Cardiac muscle cell (in vitro differentiated cells and primary cell): ENCODE measurements at regions not wholly inside any gene's neighbourhood (a gene's known extent, or its start where the extent isn't known, plus 50 kb on each side); places are given as distances from the start of the nearest gene placed in this dataset.

Source experiments
- DNase-seq, 2 donors: peaks; one replicate each; pipeline versions ENCODE4 v3.0.0 to v3.0.0-alpha.2; 2010 to 2017; ENCODE audit warnings: low read depth in 1 of 2, low spot score in 1 of 2
- H3K27ac ChIP-seq: fragments of 200-600 bp; sonication (generic); 2 replicates; pipeline ENCODE4 v1.5.1; 2016
- H3K27me3 ChIP-seq: fragments of 200-600 bp; sonication (generic); 2 replicates; pipeline ENCODE4 v1.6.0; 2016; ENCODE audit warnings: control low read depth
- H3K36me3 ChIP-seq: fragments of 200-600 bp; sonication (generic); 2 replicates; pipeline ENCODE4 v1.5.1; 2016; ENCODE audit warnings: control low read depth
- H3K4me1 ChIP-seq: fragments of 200-600 bp; sonication (generic); 2 replicates; pipeline ENCODE4 v1.8.1; 2017; ENCODE audit warnings: low read depth, mild to moderate bottlenecking, mixed run types
- H3K4me3 ChIP-seq: fragments of 200-600 bp; sonication (generic); 2 replicates; pipeline ENCODE4 v1.5.1; 2016; ENCODE audit warnings: mild to moderate bottlenecking
- H3K9me3 ChIP-seq: fragments of 200-600 bp; sonication (generic); 2 replicates; pipeline ENCODE4 v1.5.1; 2017; ENCODE audit warnings: low read depth, mild to moderate bottlenecking, control low read depth
- TF ChIP-seq, protein P1 (sequence below): IDR thresholded peaks from 2 replicates; pipeline ENCODE4 v1.5.1; 2012; ENCODE audit warnings: low read depth, mild to moderate bottlenecking, low read length

DNA sequence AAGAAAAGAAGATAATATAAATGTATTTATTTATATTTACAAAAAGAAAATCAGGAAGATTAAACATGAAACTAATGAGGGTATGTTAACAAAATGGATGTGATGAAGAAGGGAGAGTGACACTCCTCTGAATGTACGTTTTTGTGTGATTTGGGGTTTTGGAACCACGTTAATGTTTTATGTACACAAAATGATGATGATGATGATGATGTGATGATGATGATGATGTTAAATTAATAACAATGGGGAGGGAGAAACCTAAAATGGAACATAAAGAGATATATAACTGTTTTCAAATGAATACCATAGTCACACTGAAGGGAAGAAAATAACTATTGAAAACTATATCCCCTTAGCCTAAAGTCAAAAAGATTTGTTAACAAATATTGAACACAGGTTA is 143.1 kb downstream of the RCN1 start:
- Histone ChIP-seq H3K36me3 (no peaks in the 10 kb centered on the region), H3K4me3 (no peak overlapping the region), H3K27ac (no peak overlapping the region), H3K4me1 (no peaks in the 10 kb centered on the region), H3K9me3 (no peaks in the 10 kb centered on the region), H3K27me3 (peaks cover 3% of the 10 kb centered on the region)
- no peak for DNase-seq
- TF ChIP-seq, protein P1, sequence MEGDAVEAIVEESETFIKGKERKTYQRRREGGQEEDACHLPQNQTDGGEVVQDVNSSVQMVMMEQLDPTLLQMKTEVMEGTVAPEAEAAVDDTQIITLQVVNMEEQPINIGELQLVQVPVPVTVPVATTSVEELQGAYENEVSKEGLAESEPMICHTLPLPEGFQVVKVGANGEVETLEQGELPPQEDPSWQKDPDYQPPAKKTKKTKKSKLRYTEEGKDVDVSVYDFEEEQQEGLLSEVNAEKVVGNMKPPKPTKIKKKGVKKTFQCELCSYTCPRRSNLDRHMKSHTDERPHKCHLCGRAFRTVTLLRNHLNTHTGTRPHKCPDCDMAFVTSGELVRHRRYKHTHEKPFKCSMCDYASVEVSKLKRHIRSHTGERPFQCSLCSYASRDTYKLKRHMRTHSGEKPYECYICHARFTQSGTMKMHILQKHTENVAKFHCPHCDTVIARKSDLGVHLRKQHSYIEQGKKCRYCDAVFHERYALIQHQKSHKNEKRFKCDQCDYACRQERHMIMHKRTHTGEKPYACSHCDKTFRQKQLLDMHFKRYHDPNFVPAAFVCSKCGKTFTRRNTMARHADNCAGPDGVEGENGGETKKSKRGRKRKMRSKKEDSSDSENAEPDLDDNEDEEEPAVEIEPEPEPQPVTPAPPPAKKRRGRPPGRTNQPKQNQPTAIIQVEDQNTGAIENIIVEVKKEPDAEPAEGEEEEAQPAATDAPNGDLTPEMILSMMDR: no peak

DNA sequence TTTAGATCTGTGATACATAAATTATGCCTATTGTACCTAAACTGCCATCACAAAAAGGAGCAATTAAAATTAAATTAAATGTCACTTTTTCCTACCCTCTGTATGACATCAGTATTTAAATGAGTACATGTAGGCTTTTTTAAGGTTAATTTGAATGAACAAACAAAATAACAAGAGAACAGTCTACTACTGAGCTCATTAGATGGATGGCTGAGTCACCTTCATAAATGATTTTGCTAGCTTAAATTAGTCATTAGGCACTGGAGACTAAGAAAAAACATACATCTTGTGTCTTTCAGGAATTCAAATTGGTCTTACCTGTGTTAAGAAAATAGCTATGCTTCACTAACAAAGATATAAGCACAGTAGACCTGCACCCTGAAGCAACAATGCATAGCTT is 153.6 kb downstream of the RCN1 start:
- Histone ChIP-seq H3K9me3 (no peaks in the 10 kb centered on the region), H3K4me3 (no peak overlapping the region), H3K27ac (no peak overlapping the region), H3K36me3 (no peaks in the 10 kb centered on the region), H3K27me3 (no peaks in the 10 kb centered on the region), H3K4me1 (no peaks in the 10 kb centered on the region)
- TF ChIP-seq, protein P1: no peak
- no peak for DNase-seq

DNA sequence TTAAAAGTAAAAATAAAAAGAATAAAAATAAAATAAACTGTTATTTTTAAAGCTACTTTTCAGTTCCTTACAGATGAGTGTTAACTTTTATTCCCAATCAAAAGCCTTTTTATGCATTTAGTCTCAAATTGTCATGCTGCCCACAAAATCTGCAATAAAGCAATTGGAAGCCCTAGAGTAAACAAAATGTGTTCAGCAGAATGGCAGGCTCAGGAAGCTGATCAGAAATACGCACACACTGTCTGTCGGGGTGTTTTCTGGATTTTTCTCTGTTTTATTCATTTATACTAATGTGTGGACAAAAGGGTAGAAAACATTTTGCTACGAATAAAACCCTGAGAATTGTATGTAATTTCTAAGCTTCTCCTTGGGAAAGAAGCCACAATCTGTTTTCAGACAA is 162.8 kb downstream of the RCN1 start:
- TF ChIP-seq, protein P1: no peak

DNA sequence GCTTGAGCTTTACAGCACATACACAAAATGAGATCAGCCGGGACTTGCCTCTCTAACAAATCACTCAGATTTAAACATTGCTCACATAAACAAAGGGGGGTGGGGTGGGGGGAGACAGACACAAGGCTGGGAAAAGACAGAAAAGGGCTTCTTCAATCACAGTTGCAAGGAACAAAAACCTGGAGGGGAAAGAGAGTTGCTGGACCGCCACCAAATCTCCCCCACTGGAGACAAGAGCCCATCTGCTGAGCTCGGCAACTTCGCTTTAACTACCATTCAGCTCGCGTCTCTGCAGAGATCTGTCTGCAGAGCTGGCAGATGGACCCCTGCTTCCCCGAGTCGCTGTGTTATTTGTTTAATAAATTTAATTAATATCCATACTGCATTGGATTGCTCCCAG is 165.0 kb downstream of the RCN1 start:
- H3K9me3 ChIP-seq: no peaks in the 10 kb centered on the region

More for the DNA sequence above, 162.8 kb downstream of the RCN1 start:
- no peaks in the 10 kb centered on the region for H3K27me3 ChIP-seq
- H3K27ac ChIP-seq: no peak overlapping the region
- H3K4me3 ChIP-seq: no peak overlapping the region
- H3K4me1 ChIP-seq: no peaks in the 10 kb centered on the region
- no peaks in the 10 kb centered on the region for H3K9me3 ChIP-seq
- H3K36me3 ChIP-seq: no peaks in the 10 kb centered on the region
- DNase-seq: no peak

DNA sequence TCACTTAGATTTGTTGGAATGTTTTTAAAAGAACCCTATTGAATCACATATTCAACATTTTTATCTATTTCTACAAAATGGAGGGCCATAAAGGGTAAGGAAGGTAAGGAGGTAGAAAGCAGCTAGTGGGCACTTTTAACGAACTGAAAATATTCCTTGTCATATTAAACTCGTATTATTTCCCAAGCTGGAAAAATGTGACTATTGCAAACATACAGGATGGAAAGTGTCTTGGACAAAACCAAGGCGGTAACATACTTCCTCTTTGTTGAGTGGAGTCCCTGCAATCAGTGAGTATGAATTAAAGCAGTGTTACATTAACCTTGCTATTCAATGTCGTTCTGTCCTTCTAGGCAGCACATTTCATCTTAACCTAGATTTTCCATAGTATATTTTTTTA is 165.6 kb downstream of the RCN1 start:
- no peak overlapping the region for H3K27ac ChIP-seq
- H3K27me3 ChIP-seq: no peaks in the 10 kb centered on the region
- no peak overlapping the region for H3K4me3 ChIP-seq
- H3K4me1 ChIP-seq: no peaks in the 10 kb centered on the region
- TF ChIP-seq, protein P1: no peak
- no peaks in the 10 kb centered on the region for H3K36me3 ChIP-seq
- H3K9me3 ChIP-seq: no peaks in the 10 kb centered on the region
- no peak for DNase-seq

More for the DNA sequence above, 165.0 kb downstream of the RCN1 start:
- Histone ChIP-seq H3K36me3 (no peaks in the 10 kb centered on the region), H3K27ac (no peak overlapping the region), H3K4me3 (no peak overlapping the region), H3K4me1 (no peaks in the 10 kb centered on the region), H3K27me3 (no peaks in the 10 kb centered on the region)
- no peak for DNase-seq
- TF ChIP-seq, protein P1: no peak

DNA sequence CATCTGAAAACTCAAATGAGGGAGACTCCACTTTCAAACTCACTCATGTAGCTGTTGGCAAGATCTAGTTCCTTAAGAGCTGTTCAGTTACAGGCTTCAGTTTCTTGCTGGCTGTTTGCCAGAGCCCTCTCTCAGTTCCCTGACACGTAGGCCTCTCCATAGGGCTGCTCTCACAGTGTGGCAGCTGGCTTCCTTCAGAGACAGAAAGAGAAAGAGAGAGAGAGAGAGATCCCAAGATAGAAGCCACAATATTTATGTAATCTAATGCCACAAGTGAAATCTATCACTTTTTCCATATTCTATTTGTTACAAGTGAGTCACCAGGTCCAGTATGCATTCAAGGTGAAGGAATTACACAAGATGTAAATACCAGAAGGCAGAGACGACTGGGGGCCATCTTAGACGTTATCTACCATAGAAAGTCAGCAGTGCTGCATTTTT is 168.8 kb downstream of the RCN1 start:
- H3K27ac ChIP-seq: no peak overlapping the region

More for the DNA sequence above, 168.8 kb downstream of the RCN1 start:
- H3K4me3 ChIP-seq: no peak overlapping the region
- no peaks in the 10 kb centered on the region for H3K36me3 ChIP-seq
- H3K4me1 ChIP-seq: no peaks in the 10 kb centered on the region
- TF ChIP-seq, protein P1: no peak
- no peaks in the 10 kb centered on the region for H3K27me3 ChIP-seq
- no peaks in the 10 kb centered on the region for H3K9me3 ChIP-seq
- peak; percentile 66 to 96 for DNase-seq
